Esophagus muscularis mucosa (tissue), 4 donors: ENCODE measurements at regions not wholly inside any gene's neighbourhood (a gene's known extent, or its start where the extent isn't known, plus 50 kb on each side); places are given as distances from the start of the nearest gene placed in this dataset.

Experiments used
- DNase-seq: peaks from one replicate; pipeline ENCODE4 v3.0.0-alpha.2; 2017; ENCODE audit errors: extremely low spot score
- H3K27ac ChIP-seq, 4 donors: fragments of 200-600 bp; sonication (generic); replicated peaks in 1 of 4; 1 replicate in 3 of 4; 2 replicates in 1 of 4; pipeline ENCODE4 v1.5.1; 2016 to 2019; ENCODE audit warnings: mild to moderate bottlenecking in 1 of 4
- H3K27me3 ChIP-seq, 4 donors: fragments of 200-600 bp; sonication (generic); one replicate each; pipeline versions ENCODE4 v1.5.1 to v1.6.0; 2016 to 2019
- H3K36me3 ChIP-seq, 4 donors: fragments of 200-600 bp; sonication (generic); one replicate each; pipeline ENCODE4 v1.5.1; 2016 to 2019
- H3K4me1 ChIP-seq, 4 donors: fragments of 200-600 bp; sonication (generic); one replicate each; pipeline ENCODE4 v1.5.1; 2016 to 2019
- H3K4me3 ChIP-seq, 4 donors: fragments of 200-600 bp; sonication (generic); 1 replicate in 2 of 4; 2 replicates in 2 of 4; pipeline ENCODE4 v1.5.1; 2016 to 2019; ENCODE audit warnings: mild to moderate bottlenecking in 4 of 4, moderate library complexity in 1 of 4
- H3K9me3 ChIP-seq, 4 donors: fragments of 200-600 bp; sonication (generic); 1 replicate in 3 of 4; 2 replicates in 1 of 4; pipeline ENCODE4 v1.5.1; 2016 to 2019
- EP300 ChIP-seq: sonication (generic); formaldehyde crosslinking; IDR thresholded peaks from one replicate; pipeline ENCODE4 v1.6.1; 2017; ENCODE audit warnings: antibody characterized with exemption
- POLR2A ChIP-seq: fragments of 450-650 bp; IDR thresholded peaks from one replicate; pipeline ENCODE4 v1.6.1; 2017; ENCODE audit warnings: antibody characterized with exemption, moderate library complexity, mild to moderate bottlenecking, low read depth
- POLR2AphosphoS5 ChIP-seq, 2 donors: sonication (generic); formaldehyde crosslinking; IDR thresholded peaks; one replicate each; pipeline ENCODE4 v1.6.1; 2017; ENCODE audit warnings: antibody characterized with exemption in 2 of 2
- WGBS: methylation state at CpG from one replicate; pipeline ENCODE4 v1.1.5; 2018; 5-methylcytosine and 5-hydroxymethylcytosine counted together
- intact Hi-C: fragments of 100-400 bp; cut with DNase I; formaldehyde crosslinking; loops from one replicate; pipeline ENCODE4 v1.15.1; 2023
- TF ChIP-seq, protein P1 (sequence below), 3 experiments: fragments of 200-600 bp in 2 of 3; fragments of 450-650 bp in 1 of 3; sonication (generic) in 2 of 3; IDR thresholded peaks; one replicate each; pipeline ENCODE4 v1.5.1; 2017 to 2019; ENCODE audit warnings: antibody characterized with exemption in 3 of 3, mild to moderate bottlenecking in 2 of 3, moderate library complexity in 1 of 3

- no peak for TF ChIP-seq POLR2AphosphoS5 (IDR thresholded peaks at IDR 0.05)
- TF ChIP-seq EP300, result no peak
- no peak for TF ChIP-seq POLR2A
- TF ChIP-seq, protein P1, sequence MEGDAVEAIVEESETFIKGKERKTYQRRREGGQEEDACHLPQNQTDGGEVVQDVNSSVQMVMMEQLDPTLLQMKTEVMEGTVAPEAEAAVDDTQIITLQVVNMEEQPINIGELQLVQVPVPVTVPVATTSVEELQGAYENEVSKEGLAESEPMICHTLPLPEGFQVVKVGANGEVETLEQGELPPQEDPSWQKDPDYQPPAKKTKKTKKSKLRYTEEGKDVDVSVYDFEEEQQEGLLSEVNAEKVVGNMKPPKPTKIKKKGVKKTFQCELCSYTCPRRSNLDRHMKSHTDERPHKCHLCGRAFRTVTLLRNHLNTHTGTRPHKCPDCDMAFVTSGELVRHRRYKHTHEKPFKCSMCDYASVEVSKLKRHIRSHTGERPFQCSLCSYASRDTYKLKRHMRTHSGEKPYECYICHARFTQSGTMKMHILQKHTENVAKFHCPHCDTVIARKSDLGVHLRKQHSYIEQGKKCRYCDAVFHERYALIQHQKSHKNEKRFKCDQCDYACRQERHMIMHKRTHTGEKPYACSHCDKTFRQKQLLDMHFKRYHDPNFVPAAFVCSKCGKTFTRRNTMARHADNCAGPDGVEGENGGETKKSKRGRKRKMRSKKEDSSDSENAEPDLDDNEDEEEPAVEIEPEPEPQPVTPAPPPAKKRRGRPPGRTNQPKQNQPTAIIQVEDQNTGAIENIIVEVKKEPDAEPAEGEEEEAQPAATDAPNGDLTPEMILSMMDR (IDR thresholded peaks at IDR 0.05), result no peak
- H3K27ac ChIP-seq, result no peak overlapping the region
- H3K4me3 ChIP-seq, result no peak overlapping the region
- WGBS, result 78% methylated on average over 2 of the region's 4 CpGs
- no peaks in the 10 kb centered on the region for H3K4me1 ChIP-seq
- no peaks in the 10 kb centered on the region for H3K9me3 ChIP-seq
- no peak for DNase-seq
- H3K36me3 ChIP-seq, result no peaks in the 10 kb centered on the region
- no peaks in the 10 kb centered on the region for H3K27me3 ChIP-seq
- intact Hi-C loops, result no loop called here
These were observed 153.5 kb downstream of the ZNF248 start for GRCh38 chr10:37703833-37704382.

DNA sequence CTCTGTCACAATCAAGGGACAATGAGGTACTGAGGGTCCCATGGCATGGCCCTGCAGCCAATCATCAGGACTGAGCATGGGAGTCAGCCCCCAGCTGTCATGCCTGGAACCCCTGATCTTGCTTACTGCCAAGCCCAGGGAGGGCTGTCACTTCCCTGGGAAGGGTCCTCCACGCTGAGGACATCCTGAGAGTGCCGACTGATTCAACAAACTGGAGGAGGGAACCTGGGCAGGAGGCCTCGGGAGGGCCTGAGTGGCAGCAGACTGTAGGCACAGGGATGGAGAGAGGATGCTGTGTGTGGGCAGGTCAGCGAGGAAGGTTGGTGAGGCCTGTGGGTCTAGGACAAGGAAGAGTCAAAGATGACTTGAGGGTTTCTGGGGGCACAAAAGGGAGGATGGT is 154.3 kb downstream of the ZNF248 start:
- TF ChIP-seq POLR2AphosphoS5 (IDR thresholded peaks at IDR 0.05) (no peak), POLR2A (no peak), EP300 (no peak)
- TF ChIP-seq, protein P1 (IDR thresholded peaks at IDR 0.05), result no peak
- Histone ChIP-seq H3K9me3 (no peaks in the 10 kb centered on the region), H3K27ac (no peak overlapping the region), H3K4me3 (no peak overlapping the region), H3K36me3 (no peaks in the 10 kb centered on the region), H3K4me1 (no peaks in the 10 kb centered on the region), H3K27me3 (no peaks in the 10 kb centered on the region)
- no peak for DNase-seq
- WGBS, result 91% methylated on average over 3 of the region's 4 CpGs
- intact Hi-C loops, result no loop called here

GRCh38 chr10:37701781-37702493 is 155.5 kb downstream of the ZNF248 start:
- no peak for DNase-seq
- intact Hi-C loops, result no loop called here
- Histone ChIP-seq H3K27me3 (no peaks in the 10 kb centered on the region), H3K4me1 (no peaks in the 10 kb centered on the region), H3K9me3 (no peaks in the 10 kb centered on the region), H3K4me3 (no peak overlapping the region), H3K27ac (no peak overlapping the region), H3K36me3 (no peaks in the 10 kb centered on the region)
- WGBS, result 80% methylated on average over 14 of the region's 16 CpGs
- no peak for TF ChIP-seq POLR2A
- TF ChIP-seq, protein P1 (IDR thresholded peaks at IDR 0.05), result no peak
- TF ChIP-seq POLR2AphosphoS5 (IDR thresholded peaks at IDR 0.05), result no peak
- TF ChIP-seq EP300, result no peak

DNA sequence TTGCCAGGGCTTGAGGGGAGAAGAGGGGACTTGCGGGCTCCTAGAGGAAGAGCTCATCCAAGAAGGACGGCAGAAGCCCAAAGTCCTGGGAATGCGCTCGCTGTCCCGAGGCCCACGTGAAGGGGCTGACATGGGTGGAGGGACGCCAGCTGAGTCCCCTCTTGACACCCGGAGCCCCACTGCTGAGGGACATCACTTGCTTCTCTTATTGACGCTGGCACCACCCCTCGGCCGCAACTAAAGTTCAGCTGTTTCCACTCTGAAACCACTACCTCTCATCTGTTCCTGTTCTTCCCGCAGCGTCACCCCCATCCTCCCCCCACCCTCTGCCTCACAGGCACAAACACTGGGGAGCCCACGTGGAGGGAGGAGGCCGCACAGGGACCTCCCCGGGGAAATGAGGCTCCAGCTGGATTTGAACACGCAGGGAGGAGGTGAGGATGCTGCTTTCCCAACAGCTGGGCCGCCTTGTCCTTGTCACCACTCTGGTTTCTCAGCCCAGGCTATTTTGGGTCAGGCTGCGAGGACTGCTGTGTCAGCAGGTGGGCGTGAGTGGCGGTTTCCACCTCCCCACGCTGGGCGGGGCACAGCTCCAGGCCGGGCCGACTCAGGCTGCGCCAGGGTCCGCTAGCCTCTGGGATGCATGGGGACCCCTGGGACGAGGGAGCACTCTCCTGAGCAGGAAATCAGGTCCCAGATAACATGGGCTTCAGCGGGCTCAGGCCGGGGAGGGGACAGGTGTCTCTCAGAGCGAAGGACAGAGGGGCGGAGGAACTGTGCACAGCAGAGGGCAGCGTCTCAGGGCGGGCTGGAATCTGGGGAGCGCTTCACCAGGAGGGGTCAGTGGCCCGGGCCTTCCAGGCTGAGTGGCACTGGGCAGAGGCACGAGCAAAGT is 156.3 kb downstream of the ZNF248 start:
- no peak for DNase-seq
- 75% methylated on average over 21 of the region's 37 CpGs for WGBS
- Histone ChIP-seq H3K27ac (no peak overlapping the region), H3K4me1 (no peaks in the 10 kb centered on the region), H3K27me3 (no peaks in the 10 kb centered on the region), H3K36me3 (no peaks in the 10 kb centered on the region), H3K4me3 (no peak overlapping the region), H3K9me3 (no peaks in the 10 kb centered on the region)
- intact Hi-C loops, result no loop called here
- TF ChIP-seq, protein P1 (IDR thresholded peaks at IDR 0.05), result no peak
- TF ChIP-seq POLR2AphosphoS5 (IDR thresholded peaks at IDR 0.05) (no peak), EP300 (no peak), POLR2A (no peak)
